PC-9 (cell line): ENCODE measurements at regions not wholly inside any gene's neighbourhood (a gene's known extent, or its start where the extent isn't known, plus 50 kb on each side); places are given as distances from the start of the nearest gene placed in this dataset.

Source experiments
- CTCF ChIP-seq: fragments of 200-600 bp; sonication (generic); conservative IDR thresholded peaks from 2 replicates; pipeline ENCODE4 v1.6.1; 2017; ENCODE audit warnings: mixed run types, antibody characterized with exemption, mild to moderate bottlenecking, moderate library complexity
- EZH2 ChIP-seq: fragments of 200-600 bp; sonication (generic); IDR thresholded peaks from 2 replicates; pipeline ENCODE4 v1.8.0; 2017; ENCODE audit warnings: antibody characterized with exemption, low read depth

- TF ChIP-seq CTCF (no peak), EZH2 (no peak)
These were observed 536.5 kb downstream of the TMEM135 start for GRCh38 chr11:87574193-87574592.
